Right lobe of liver (tissue), 4 donors: ENCODE measurements at regions not wholly inside any gene's neighbourhood (a gene's known extent, or its start where the extent isn't known, plus 50 kb on each side); places are given as distances from the start of the nearest gene placed in this dataset.

Experiments
- POLR2A ChIP-seq: fragments of 450-650 bp; IDR thresholded peaks from one replicate; pipeline ENCODE4 v1.6.1; 2017; ENCODE audit warnings: antibody characterized with exemption, mild to moderate bottlenecking
- TF ChIP-seq, protein P1 (sequence below), 4 donors: fragments of 200-600 bp in 3 of 4; fragments of 450-650 bp in 1 of 4; IDR thresholded peaks; one replicate each; pipeline versions ENCODE4 v1.5.1 to v1.8.0; 2016 to 2022; ENCODE audit warnings: antibody characterized with exemption in 4 of 4, mild to moderate bottlenecking in 2 of 4
- donor health status: DM: no; HTN: no; CAD: no.
- donor health status: DM: no; HTN: no; CAD: no.
- donor health status: DM: no; HTN: yes; CAD: no.

GRCh38 chr1:96944432-96945092 lies 223.0 kb downstream of the PTBP2 start:
- no peak for TF ChIP-seq POLR2A
- TF ChIP-seq, protein P1, sequence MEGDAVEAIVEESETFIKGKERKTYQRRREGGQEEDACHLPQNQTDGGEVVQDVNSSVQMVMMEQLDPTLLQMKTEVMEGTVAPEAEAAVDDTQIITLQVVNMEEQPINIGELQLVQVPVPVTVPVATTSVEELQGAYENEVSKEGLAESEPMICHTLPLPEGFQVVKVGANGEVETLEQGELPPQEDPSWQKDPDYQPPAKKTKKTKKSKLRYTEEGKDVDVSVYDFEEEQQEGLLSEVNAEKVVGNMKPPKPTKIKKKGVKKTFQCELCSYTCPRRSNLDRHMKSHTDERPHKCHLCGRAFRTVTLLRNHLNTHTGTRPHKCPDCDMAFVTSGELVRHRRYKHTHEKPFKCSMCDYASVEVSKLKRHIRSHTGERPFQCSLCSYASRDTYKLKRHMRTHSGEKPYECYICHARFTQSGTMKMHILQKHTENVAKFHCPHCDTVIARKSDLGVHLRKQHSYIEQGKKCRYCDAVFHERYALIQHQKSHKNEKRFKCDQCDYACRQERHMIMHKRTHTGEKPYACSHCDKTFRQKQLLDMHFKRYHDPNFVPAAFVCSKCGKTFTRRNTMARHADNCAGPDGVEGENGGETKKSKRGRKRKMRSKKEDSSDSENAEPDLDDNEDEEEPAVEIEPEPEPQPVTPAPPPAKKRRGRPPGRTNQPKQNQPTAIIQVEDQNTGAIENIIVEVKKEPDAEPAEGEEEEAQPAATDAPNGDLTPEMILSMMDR (IDR thresholded peaks at IDR 0.05) = no peak
